GM13976 (cell line): ENCODE measurements at regions not wholly inside any gene's neighbourhood (a gene's known extent, or its start where the extent isn't known, plus 50 kb on each side); places are given as distances from the start of the nearest gene placed in this dataset.
A peak's percentile ranks its signal among the peaks of the same experiment; 100 is the strongest.
"Not testable (repeated sequence)": the region's sequence is repeated elsewhere in the genome, so short reads cannot be mapped to it uniquely, and the experiment has no call there.

ENCODE experiments used
- DNase-seq: peaks from one replicate; pipeline ENCODE4 v3.0.0; 2012; ENCODE audit warnings: low spot score
- in situ Hi-C: fragments of 300-500 bp; cut with MboI; formaldehyde crosslinking; loops from one replicate; pipeline ENCODE4 v1.12.0; 2022; ENCODE audit warnings: low sequenced_read_pairs, mixed read lengths, inconsistent platforms; ENCODE audit not compliant: unreplicated experiment
- TF ChIP-seq, protein P1 (sequence below): IDR thresholded peaks from 2 replicates; pipeline ENCODE4 v1.5.1; 2012; ENCODE audit warnings: borderline replicate concordance, mild to moderate bottlenecking; ENCODE audit not compliant: insufficient read depth; ENCODE audit errors: extremely low read depth, missing control alignments, control extremely low read depth

DNA sequence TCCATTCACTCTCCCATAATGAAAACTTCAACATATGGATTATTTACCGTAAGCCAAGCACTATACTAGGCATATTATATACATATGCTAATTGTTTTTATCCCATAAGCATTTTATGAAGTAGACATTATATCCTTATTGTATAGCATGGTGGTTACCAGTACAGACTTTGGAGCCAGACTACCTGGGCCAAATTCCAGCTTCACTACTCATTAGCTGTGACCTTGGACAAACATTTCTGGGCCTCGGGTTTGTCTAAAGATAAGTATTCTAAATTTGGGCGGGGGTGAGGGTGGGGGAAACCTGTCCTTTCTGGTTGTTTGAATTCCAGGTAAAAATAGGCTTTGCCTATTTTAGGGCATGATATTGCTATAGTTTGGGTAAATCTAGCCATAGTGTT is 66.5 kb upstream of the P2RY1 start:
- in situ Hi-C loops = no loop called here
- no peak for DNase-seq
- TF ChIP-seq, protein P1, sequence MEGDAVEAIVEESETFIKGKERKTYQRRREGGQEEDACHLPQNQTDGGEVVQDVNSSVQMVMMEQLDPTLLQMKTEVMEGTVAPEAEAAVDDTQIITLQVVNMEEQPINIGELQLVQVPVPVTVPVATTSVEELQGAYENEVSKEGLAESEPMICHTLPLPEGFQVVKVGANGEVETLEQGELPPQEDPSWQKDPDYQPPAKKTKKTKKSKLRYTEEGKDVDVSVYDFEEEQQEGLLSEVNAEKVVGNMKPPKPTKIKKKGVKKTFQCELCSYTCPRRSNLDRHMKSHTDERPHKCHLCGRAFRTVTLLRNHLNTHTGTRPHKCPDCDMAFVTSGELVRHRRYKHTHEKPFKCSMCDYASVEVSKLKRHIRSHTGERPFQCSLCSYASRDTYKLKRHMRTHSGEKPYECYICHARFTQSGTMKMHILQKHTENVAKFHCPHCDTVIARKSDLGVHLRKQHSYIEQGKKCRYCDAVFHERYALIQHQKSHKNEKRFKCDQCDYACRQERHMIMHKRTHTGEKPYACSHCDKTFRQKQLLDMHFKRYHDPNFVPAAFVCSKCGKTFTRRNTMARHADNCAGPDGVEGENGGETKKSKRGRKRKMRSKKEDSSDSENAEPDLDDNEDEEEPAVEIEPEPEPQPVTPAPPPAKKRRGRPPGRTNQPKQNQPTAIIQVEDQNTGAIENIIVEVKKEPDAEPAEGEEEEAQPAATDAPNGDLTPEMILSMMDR = no peak

DNA sequence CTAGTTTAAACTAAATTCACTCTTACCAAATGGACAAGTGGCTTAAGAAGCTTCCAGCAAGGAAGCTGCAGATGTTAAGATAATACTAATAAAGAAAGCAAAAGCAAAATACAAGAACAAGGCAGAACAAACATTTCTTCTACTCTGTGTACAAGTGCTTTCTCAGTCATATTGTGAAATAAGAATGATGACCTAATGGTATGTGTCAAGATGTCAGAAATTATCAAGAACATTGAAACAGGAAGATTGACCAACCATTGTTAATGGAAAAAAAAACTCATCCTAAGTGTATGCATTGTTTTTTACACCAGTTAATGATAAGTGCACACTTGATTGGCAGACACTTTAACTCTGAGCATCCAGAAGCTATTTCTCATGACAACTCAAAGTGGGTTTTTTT is 65.4 kb upstream of the P2RY1 start:
- TF ChIP-seq, protein P1 = no peak
- in situ Hi-C loops = no loop called here
- DNase-seq = peak; percentile 34

- in situ Hi-C loops = no loop called here
- TF ChIP-seq, protein P1 = no peak
- no peak for DNase-seq
Observed at GRCh38 chr3:152770296-152770695, 64.6 kb upstream of the P2RY1 start.

GRCh38 chr3:152771120-152771519 is 63.8 kb upstream of the P2RY1 start:
- DNase-seq = no peak
- in situ Hi-C loops = no loop called here
- TF ChIP-seq, protein P1 = no peak

- no peak for DNase-seq
- in situ Hi-C loops = no loop called here
- TF ChIP-seq, protein P1 = no peak
Observed at GRCh38 chr3:152772674-152773225, 62.2 kb upstream of the P2RY1 start.

DNA sequence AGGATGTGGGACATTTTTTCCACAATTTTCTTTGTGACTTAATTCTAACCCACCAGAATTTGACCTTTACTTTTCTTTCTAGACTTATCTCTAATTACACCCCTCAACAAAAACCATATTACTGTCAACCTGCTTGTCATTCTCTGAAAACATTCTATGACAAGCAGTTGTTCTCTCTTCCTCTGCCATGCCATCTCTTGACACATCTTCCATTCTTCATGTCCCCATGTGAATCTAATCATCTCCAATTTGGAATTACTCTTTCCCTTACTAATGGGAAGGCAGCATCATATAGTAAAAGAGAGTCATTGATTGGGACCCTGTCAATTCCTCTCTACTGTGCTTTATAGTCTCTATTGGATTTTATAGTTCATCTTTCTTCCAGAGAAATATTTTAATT is 61.3 kb upstream of the P2RY1 start:
- TF ChIP-seq, protein P1 = no peak
- in situ Hi-C loops = no loop called here
- no peak for DNase-seq

- DNase-seq, in situ Hi-C loops: not testable (repeated sequence)
Observed at GRCh38 chr3:152774230-152774629, 60.7 kb upstream of the P2RY1 start.
